Trophoblast cell (in vitro differentiated cells and primary cell): ENCODE measurements at regions not wholly inside any gene's neighbourhood (a gene's known extent, or its start where the extent isn't known, plus 50 kb on each side); places are given as distances from the start of the nearest gene placed in this dataset.

Experiments used
- DNase-seq, 2 donors: peaks; one replicate each; pipeline ENCODE4 v3.0.0-alpha.2; 2016
- H2AFZ ChIP-seq: 2 replicates; pipeline ENCODE4 v1.6.1; 2013; ENCODE audit warnings: low read length, moderate library complexity, mild to moderate bottlenecking; ENCODE audit not compliant: insufficient read depth, poor library complexity
- H2AK5ac ChIP-seq: 2 replicates; pipeline ENCODE4 v1.6.1; 2013; ENCODE audit warnings: mild to moderate bottlenecking, low read length
- H2BK120ac ChIP-seq: 2 replicates; pipeline ENCODE4 v1.6.1; 2013; ENCODE audit warnings: low read length, mild to moderate bottlenecking, moderate library complexity; ENCODE audit not compliant: insufficient read depth, poor library complexity
- H2BK12ac ChIP-seq: 2 replicates; pipeline ENCODE4 v1.6.1; 2013; ENCODE audit warnings: mild to moderate bottlenecking, low read length, moderate library complexity
- H2BK5ac ChIP-seq: 2 replicates; pipeline ENCODE4 v1.6.1; 2013; ENCODE audit warnings: low read length, low read depth, moderate library complexity, mild to moderate bottlenecking; ENCODE audit not compliant: poor library complexity
- H3K14ac ChIP-seq: 2 replicates; pipeline ENCODE4 v1.6.1; 2013; ENCODE audit warnings: mild to moderate bottlenecking, low read length
- H3K18ac ChIP-seq: 2 replicates; pipeline ENCODE4 v1.6.1; 2013; ENCODE audit warnings: mild to moderate bottlenecking, low read length
- H3K23ac ChIP-seq: 2 replicates; pipeline ENCODE4 v1.6.1; 2013; ENCODE audit warnings: low read length
- H3K27ac ChIP-seq: 2 replicates; pipeline ENCODE4 v1.5.1; 2013; ENCODE audit warnings: low read depth, mild to moderate bottlenecking, inconsistent platforms, low read length, moderate library complexity
- H3K27me3 ChIP-seq: 2 replicates; pipeline ENCODE4 v1.6.1; 2013; ENCODE audit warnings: inconsistent platforms, mild to moderate bottlenecking, low read length, moderate library complexity; ENCODE audit not compliant: insufficient read depth
- H3K36me3 ChIP-seq, 2 experiments: 1 replicate in 1 of 2; 2 replicates in 1 of 2; pipeline ENCODE4 v1.6.1; 2013; ENCODE audit warnings: low read length in 2 of 2, mild to moderate bottlenecking in 2 of 2, moderate library complexity in 1 of 2; ENCODE audit not compliant: insufficient read depth in 2 of 2, control insufficient read depth in 1 of 2
- H3K4ac ChIP-seq: 2 replicates; pipeline ENCODE4 v1.6.1; 2013; ENCODE audit warnings: low read depth, mild to moderate bottlenecking, low read length, moderate library complexity
- H3K4me1 ChIP-seq, 2 experiments: 1 replicate in 1 of 2; 2 replicates in 1 of 2; pipeline ENCODE4 v1.6.1; 2013; ENCODE audit warnings: low read length in 2 of 2, mild to moderate bottlenecking in 2 of 2, moderate library complexity in 1 of 2; ENCODE audit not compliant: insufficient read depth in 2 of 2, control insufficient read depth in 1 of 2
- H3K4me2 ChIP-seq: 2 replicates; pipeline ENCODE4 v1.6.1; 2013; ENCODE audit warnings: inconsistent platforms, mild to moderate bottlenecking, low read length, moderate library complexity
- H3K4me3 ChIP-seq: 2 replicates; pipeline ENCODE4 v1.5.1; 2013; ENCODE audit warnings: mild to moderate bottlenecking, low read depth, low read length, inconsistent platforms
- H3K79me1 ChIP-seq: one replicate; pipeline ENCODE4 v1.6.1; 2013; ENCODE audit warnings: low read length
- H3K79me2 ChIP-seq: 2 replicates; pipeline ENCODE4 v1.6.1; 2013; ENCODE audit warnings: low read length, mild to moderate bottlenecking; ENCODE audit not compliant: control insufficient read depth, insufficient read depth, poor library complexity
- H3K9ac ChIP-seq: 2 replicates; pipeline ENCODE4 v1.6.1; 2013; ENCODE audit warnings: mild to moderate bottlenecking, low read length
- H3K9me3 ChIP-seq: 2 replicates; pipeline ENCODE4 v1.6.1; 2013; ENCODE audit warnings: low read depth, mild to moderate bottlenecking, control low read depth, inconsistent platforms, low read length; ENCODE audit not compliant: insufficient read depth
- H4K12ac ChIP-seq: 2 replicates; pipeline ENCODE4 v1.6.1; 2013; ENCODE audit warnings: low read depth, mild to moderate bottlenecking, low read length, moderate library complexity
- H4K8ac ChIP-seq: 2 replicates; pipeline ENCODE4 v1.6.1; 2013; ENCODE audit warnings: low read depth, mild to moderate bottlenecking, low read length, moderate library complexity
- H4K91ac ChIP-seq: one replicate; pipeline ENCODE4 v1.6.1; 2013; ENCODE audit warnings: low read depth, mild to moderate bottlenecking, low read length, moderate library complexity
- WGBS: extraction: QIAGEN DNeasy Blood & Tissue Kit; methylation state at CpG from one replicate; pipeline ENCODE4 v1.1.7; 2013; ENCODE audit warnings: missing lambda C conversion rate; ENCODE audit not compliant: insufficient read length, insufficient coverage; ENCODE audit errors: extremely low coverage; 5-methylcytosine and 5-hydroxymethylcytosine counted together

- DNase-seq = no peak
- Histone ChIP-seq H4K8ac (no peak overlapping the region), H3K4me3 (no peak overlapping the region), H3K4ac (no peak overlapping the region), H2BK5ac (no peak overlapping the region), H3K14ac (no peak overlapping the region), H3K18ac (no peak overlapping the region), H3K36me3 (no peaks in the 10 kb centered on the region), H3K9me3 (no peaks in the 10 kb centered on the region), H3K79me2 (no peaks in the 10 kb centered on the region), H4K91ac (no peak overlapping the region), H3K4me1 (no peaks in the 10 kb centered on the region), H3K27ac (no peak overlapping the region), H3K4me2 (no peak overlapping the region), H2AFZ (no peak overlapping the region), H3K79me1 (no peaks in the 10 kb centered on the region), H2AK5ac (no peak overlapping the region), H3K23ac (no peak overlapping the region), H3K27me3 (no peaks in the 10 kb centered on the region), H3K9ac (no peak overlapping the region), H2BK120ac (no peak overlapping the region), H4K12ac (no peak overlapping the region), H2BK12ac (no peak overlapping the region)
- WGBS = no CpG with 5 or more reads among the region's 1 CpG
These were observed 154.0 kb downstream of the TRIB2 start for GRCh38 chr2:12870692-12871091.

- no peak for DNase-seq
- no CpG with 5 or more reads among the region's 6 CpGs for WGBS
- H2AFZ ChIP-seq = no peak overlapping the region
- no peak overlapping the region for H4K12ac ChIP-seq
- H2BK12ac ChIP-seq = no peak overlapping the region
- H3K4ac ChIP-seq = no peak overlapping the region
- H4K91ac ChIP-seq = no peak overlapping the region
- H3K23ac ChIP-seq = no peak overlapping the region
- no peak overlapping the region for H3K4me3 ChIP-seq
- H3K18ac ChIP-seq = no peak overlapping the region
- H3K4me2 ChIP-seq = no peak overlapping the region
- no peaks in the 10 kb centered on the region for H3K27me3 ChIP-seq
- H3K4me1 ChIP-seq = no peaks in the 10 kb centered on the region
- H3K79me1 ChIP-seq = no peaks in the 10 kb centered on the region
- no peak overlapping the region for H3K27ac ChIP-seq
- H3K9me3 ChIP-seq = no peaks in the 10 kb centered on the region
- H2BK5ac ChIP-seq = no peak overlapping the region
- no peak overlapping the region for H4K8ac ChIP-seq
- H2BK120ac ChIP-seq = no peak overlapping the region
- H3K36me3 ChIP-seq = no peaks in the 10 kb centered on the region
- H2AK5ac ChIP-seq = no peak overlapping the region
- H3K79me2 ChIP-seq = no peaks in the 10 kb centered on the region
- no peak overlapping the region for H3K9ac ChIP-seq
- H3K14ac ChIP-seq = no peak overlapping the region
These were observed 155.1 kb downstream of the TRIB2 start for GRCh38 chr2:12871694-12872315.

- WGBS = no CpG with 5 or more reads among the region's 2 CpGs
- H3K79me2 ChIP-seq = no peaks in the 10 kb centered on the region
These were observed 161.0 kb downstream of the TRIB2 start for GRCh38 chr2:12877761-12878160.

GRCh38 chr2:12879649-12880048 is 162.9 kb downstream of the TRIB2 start:
- no CpG with 5 or more reads among the region's 1 CpG for WGBS
- H3K36me3 ChIP-seq = no peaks in the 10 kb centered on the region
- no peaks in the 10 kb centered on the region for H3K9me3 ChIP-seq

More at GRCh38 chr2:12877761-12878160, 161.0 kb downstream of the TRIB2 start:
- no peak overlapping the region for H3K14ac ChIP-seq
- no peak overlapping the region for H3K9ac ChIP-seq
- H2AK5ac ChIP-seq = no peak overlapping the region
- H4K8ac ChIP-seq = no peak overlapping the region
- H2BK12ac ChIP-seq = no peak overlapping the region
- H3K79me1 ChIP-seq = no peaks in the 10 kb centered on the region
- no peak overlapping the region for H3K4ac ChIP-seq
- H3K18ac ChIP-seq = no peak overlapping the region
- H3K9me3 ChIP-seq = no peaks in the 10 kb centered on the region
- no peaks in the 10 kb centered on the region for H3K4me1 ChIP-seq
- no peak overlapping the region for H2BK120ac ChIP-seq
- no peak overlapping the region for H3K4me2 ChIP-seq
- no peak overlapping the region for H2BK5ac ChIP-seq
- DNase-seq = no peak
- H4K12ac ChIP-seq = no peak overlapping the region
- H3K4me3 ChIP-seq = no peak overlapping the region
- H3K27me3 ChIP-seq = no peaks in the 10 kb centered on the region
- no peak overlapping the region for H3K27ac ChIP-seq
- H4K91ac ChIP-seq = no peak overlapping the region
- H3K23ac ChIP-seq = no peak overlapping the region
- H2AFZ ChIP-seq = no peak overlapping the region
- no peaks in the 10 kb centered on the region for H3K36me3 ChIP-seq

More at GRCh38 chr2:12879649-12880048, 162.9 kb downstream of the TRIB2 start:
- Histone ChIP-seq H3K79me2 (no peaks in the 10 kb centered on the region), H3K18ac (no peak overlapping the region), H3K4me2 (no peak overlapping the region), H4K8ac (no peak overlapping the region), H3K4me1 (no peaks in the 10 kb centered on the region), H2AFZ (no peak overlapping the region), H3K4ac (no peak overlapping the region), H4K91ac (no peak overlapping the region), H3K27me3 (no peaks in the 10 kb centered on the region), H3K14ac (no peak overlapping the region), H3K23ac (no peak overlapping the region), H3K4me3 (no peak overlapping the region), H2BK120ac (no peak overlapping the region), H3K27ac (no peak overlapping the region), H2BK5ac (no peak overlapping the region), H3K79me1 (no peaks in the 10 kb centered on the region), H3K9ac (no peak overlapping the region), H4K12ac (no peak overlapping the region), H2AK5ac (no peak overlapping the region), H2BK12ac (no peak overlapping the region)
- no peak for DNase-seq
